GM19239 (cell line): ENCODE measurements at regions not wholly inside any gene's neighbourhood (a gene's known extent, or its start where the extent isn't known, plus 50 kb on each side); places are given as distances from the start of the nearest gene placed in this dataset.

ENCODE experiments used
- DNase-seq: peaks from one replicate; pipeline ENCODE4 v3.0.0; 2011; ENCODE audit warnings: low spot score; ENCODE audit not compliant: insufficient read length
- FAIRE-seq: peaks from 2 replicates; lab custom pipeline; 2011; peaks lifted over from hg19 to GRCh38; lab: Jason Lieb, UNC

GRCh38 chr20:11443382-11444119 lies 474.1 kb upstream of the BTBD3 start:
- DNase-seq (no peak), FAIRE-seq (no peak)

GRCh38 chr20:11445161-11445560 lies 472.5 kb upstream of the BTBD3 start:
- DNase-seq (no peak), FAIRE-seq (no peak)

- DNase-seq: no peak
- no peak for FAIRE-seq
These were observed 471.8 kb upstream of the BTBD3 start for GRCh38 chr20:11445891-11446290.

GRCh38 chr20:11447371-11448100 lies 470.2 kb upstream of the BTBD3 start:
- FAIRE-seq: no peak
- no peak for DNase-seq

GRCh38 chr20:11448554-11448953 lies 469.1 kb upstream of the BTBD3 start:
- DNase-seq (no peak), FAIRE-seq (no peak)

GRCh38 chr20:11451793-11452291 lies 465.9 kb upstream of the BTBD3 start:
- FAIRE-seq (no peak), DNase-seq (no peak)

GRCh38 chr20:11452326-11452725 lies 465.4 kb upstream of the BTBD3 start:
- FAIRE-seq (no peak), DNase-seq (no peak)

GRCh38 chr20:11453430-11453829 lies 464.3 kb upstream of the BTBD3 start:
- DNase-seq (no peak), FAIRE-seq (no peak)

GRCh38 chr20:11454966-11455799 lies 462.5 kb upstream of the BTBD3 start:
- FAIRE-seq (no peak), DNase-seq (no peak)

- FAIRE-seq (no peak), DNase-seq (no peak)
These were observed 460.2 kb upstream of the BTBD3 start for GRCh38 chr20:11457488-11457887.

- no peak for DNase-seq
- no peak for FAIRE-seq
These were observed 458.4 kb upstream of the BTBD3 start for GRCh38 chr20:11459090-11459890.

GRCh38 chr20:11467436-11467835 lies 450.3 kb upstream of the BTBD3 start:
- no peak for DNase-seq
- FAIRE-seq: no peak

- no peak for FAIRE-seq
- DNase-seq: no peak
These were observed 448.8 kb upstream of the BTBD3 start for GRCh38 chr20:11468880-11469279.

GRCh38 chr20:11469795-11470435 lies 447.8 kb upstream of the BTBD3 start:
- FAIRE-seq (no peak), DNase-seq (no peak)

- FAIRE-seq: no peak
- DNase-seq: no peak
These were observed 443.7 kb upstream of the BTBD3 start for GRCh38 chr20:11473983-11474382.

- FAIRE-seq (no peak), DNase-seq (no peak)
These were observed 434.0 kb upstream of the BTBD3 start for GRCh38 chr20:11483697-11484096.

GRCh38 chr20:11484479-11484878 lies 433.2 kb upstream of the BTBD3 start:
- FAIRE-seq: no peak
- DNase-seq: no peak

- no peak for FAIRE-seq
- no peak for DNase-seq
These were observed 425.3 kb upstream of the BTBD3 start for GRCh38 chr20:11492386-11492785.

- FAIRE-seq: no peak
These were observed 424.8 kb upstream of the BTBD3 start for GRCh38 chr20:11492846-11493245.

More at GRCh38 chr20:11492846-11493245, 424.8 kb upstream of the BTBD3 start:
- no peak for DNase-seq
